ENCODE measurements at regions not wholly inside any gene's neighbourhood (a gene's known extent, or its start where the extent isn't known, plus 50 kb on each side); places are given as distances from the start of the nearest gene placed in this dataset.
"Not testable (repeated sequence)": the region's sequence is repeated elsewhere in the genome, so short reads cannot be mapped to it uniquely, and the experiment has no call there.

DNA sequence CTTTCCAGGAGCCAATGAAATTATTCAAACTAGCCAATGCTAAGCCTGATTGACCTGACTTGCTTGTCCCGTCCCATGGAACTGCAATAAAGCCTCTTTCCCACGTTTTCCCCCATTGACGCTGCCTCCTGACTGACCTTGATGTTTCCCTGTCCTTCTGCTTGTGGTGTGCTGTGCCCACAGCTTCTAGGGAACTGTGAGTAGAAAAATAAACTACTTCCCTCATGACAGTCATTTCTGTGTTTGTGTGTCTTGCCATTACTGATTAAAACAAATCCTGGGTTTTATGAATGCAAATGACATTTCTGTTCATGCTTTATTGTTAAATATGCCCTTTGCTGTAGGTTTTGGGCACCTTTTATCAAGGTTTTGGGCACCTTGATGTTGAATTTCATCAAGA lies 91.3 kb upstream of the ABI1 start:
- DNase-seq (ENCODE audit: low read depth), result no peak

DNA sequence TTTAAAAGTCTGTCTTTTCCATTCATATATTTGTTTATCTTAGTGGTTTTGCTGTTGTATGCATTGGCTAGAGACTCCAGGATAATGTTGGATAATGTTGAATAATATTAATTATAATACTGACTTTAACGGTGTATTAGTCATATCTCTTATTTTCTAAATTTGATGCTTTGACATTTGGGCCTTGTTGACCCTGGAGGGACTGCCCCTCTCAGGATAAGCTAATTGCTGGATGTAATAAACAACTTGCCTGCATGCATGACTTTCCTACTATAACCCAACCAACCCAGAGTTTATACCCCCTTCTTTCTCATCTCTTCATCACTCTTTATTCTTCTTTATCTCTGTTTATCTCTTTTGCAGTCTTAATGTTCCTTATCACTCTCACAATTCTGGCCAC lies 90.9 kb upstream of the ABI1 start:
- H3K4me3 ChIP-seq (ENCODE audit: low read depth, low read length), result no peak overlapping the region
- DNase-seq (ENCODE audit: low read depth), result no peak

More for the DNA sequence above, 91.3 kb upstream of the ABI1 start:
- H3K4me3 ChIP-seq (ENCODE audit: low read depth, low read length), result no peak overlapping the region

DNA sequence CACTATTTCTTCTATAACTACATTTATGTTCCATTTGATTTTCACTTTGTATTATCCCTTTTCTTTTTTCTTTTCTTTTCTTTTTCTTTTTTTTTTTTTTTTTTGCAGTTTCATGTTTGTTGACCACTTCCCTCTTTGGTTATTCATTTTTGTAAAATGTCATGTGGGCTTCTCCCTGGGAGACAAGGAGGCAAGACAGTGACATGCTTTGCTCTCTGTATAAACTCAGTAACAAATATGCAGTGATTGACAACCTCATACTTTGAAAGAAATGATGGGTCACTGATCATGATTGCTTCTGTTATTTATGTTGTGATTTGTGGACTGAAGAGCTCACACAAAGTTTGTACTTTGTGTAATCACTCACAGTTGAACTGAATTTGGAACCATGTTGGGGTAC lies 90.2 kb upstream of the ABI1 start:
- H3K4me3 ChIP-seq (ENCODE audit: low read depth, low read length), result no peak overlapping the region
- no peak for DNase-seq (ENCODE audit: low read depth)

DNA sequence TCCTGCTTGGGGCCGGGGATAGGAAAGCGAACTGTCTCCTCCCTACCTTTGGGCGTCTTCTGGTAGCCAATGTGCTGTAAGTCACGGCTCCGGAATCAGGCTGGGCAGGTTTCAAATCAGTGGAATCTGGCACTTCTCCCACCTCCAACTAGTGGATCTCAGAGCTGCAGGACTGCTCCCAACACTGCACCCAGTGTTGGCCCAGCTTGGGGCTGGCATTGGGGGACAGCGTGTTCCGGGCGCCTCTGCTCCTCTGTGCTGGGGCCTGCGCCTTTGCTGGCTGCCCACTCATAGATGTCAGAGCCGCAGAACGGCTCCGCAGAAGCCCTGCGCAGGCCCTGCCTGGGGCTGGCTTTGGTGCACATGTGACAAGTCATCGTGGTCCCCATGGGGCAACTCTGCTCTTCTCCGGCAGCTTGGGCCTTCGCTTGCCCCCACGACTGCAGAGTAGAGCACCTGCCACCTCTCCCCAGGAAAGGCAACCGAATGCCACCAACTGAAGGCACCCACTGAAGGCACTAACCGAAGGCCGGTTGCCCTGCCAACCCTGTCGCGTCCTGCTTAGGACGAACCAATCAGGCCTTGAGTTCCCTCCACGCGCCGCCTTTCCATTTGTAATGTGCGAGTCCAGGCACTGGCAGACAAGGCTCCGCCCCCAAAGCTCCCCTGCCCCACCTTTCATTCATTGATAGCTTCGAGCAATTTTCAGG lies 85.5 kb upstream of the ABI1 start:
- DNase-seq (ENCODE audit: low read depth), result no peak
- H3K4me3 ChIP-seq (ENCODE audit: low read depth, low read length), result no peak overlapping the region

DNA sequence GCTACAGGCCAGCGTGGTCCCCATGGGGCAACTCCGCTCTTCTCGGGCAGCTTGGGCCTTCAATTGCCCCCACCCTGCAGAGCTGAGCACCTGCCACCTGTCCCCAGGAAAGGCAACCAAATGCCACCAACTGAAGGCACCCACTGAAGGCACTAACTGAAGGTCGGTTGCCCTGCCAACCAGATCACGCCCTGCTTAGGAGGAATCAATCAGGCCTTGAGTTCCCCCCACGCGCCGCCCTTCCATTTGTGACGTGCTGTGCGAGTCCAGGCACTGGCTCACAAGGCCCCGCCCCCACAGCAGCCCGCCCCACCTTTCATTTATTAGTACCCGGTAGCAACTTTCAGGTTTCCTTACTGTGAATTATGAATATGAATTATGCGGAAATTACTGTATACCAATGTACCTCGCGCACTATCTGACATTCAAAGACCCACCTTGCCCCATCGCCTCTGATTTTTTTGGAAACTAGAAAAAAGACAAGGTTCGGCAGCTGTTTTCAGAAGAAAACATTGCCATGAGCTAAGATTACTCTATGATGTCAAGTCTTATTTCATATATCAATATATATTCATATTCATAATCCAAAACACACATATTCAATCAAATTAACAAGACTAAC lies 83.6 kb upstream of the ABI1 start:
- no peak overlapping the region for H3K4me3 ChIP-seq (ENCODE audit: low read depth, low read length)

DNA sequence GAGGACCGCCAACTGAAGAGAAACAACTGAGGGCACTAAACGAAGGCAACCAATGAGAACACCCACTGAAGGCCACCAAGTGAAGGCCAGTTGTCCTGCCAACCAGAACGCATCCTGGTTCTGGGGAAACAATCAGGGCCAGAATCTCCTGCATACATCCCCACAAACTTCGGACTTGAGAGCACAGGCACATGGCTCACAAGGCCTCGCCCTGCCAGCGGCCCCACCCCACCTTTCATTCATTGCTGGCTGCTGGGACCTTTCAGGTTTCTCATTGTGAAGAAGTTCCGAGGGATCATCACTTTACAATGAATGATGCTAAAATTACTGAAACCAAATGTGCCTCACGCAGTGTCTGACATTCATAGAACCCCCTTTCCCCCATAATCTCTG lies 79.2 kb upstream of the ABI1 start:
- H3K4me3 ChIP-seq (ENCODE audit: low read depth, low read length), result no peak overlapping the region
- DNase-seq (ENCODE audit: low read depth), result no peak

More for the DNA sequence above, 83.6 kb upstream of the ABI1 start:
- no peak for DNase-seq (ENCODE audit: low read depth)

DNA sequence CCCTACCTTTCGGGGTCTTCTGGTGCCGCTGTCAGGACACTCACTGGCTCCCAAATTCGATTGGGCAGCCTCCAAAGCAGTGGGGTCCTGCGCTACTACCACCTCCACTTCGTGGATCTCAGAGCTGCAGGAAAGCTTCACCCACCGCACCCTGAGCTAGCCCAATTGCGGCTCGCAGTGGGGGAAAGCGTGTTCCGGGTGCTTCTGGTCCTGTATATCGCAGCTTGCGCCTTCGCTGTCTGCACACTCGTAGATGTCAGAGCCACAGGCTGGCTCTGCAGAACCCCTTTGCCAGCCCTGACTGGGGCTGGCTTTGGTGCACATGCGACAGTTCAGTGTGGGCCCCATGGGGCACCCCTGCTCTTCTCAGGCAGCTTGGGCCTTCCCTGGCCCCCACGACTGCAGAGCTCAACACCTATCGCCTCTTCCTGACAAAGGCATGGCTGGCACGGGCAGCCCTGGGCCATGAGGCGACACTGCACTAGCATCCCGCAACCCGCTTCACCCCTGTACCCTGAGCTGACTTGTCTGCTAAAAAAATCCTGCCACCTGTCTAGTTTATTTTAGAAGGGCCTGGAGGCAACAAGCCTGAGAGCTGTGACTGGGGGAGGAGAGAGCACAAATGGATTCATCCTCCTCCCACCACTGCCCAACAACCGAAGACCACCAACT lies 78.7 kb upstream of the ABI1 start:
- no peak for DNase-seq (ENCODE audit: low read depth)
- H3K4me3 ChIP-seq (ENCODE audit: low read depth, low read length), result no peak overlapping the region

DNA sequence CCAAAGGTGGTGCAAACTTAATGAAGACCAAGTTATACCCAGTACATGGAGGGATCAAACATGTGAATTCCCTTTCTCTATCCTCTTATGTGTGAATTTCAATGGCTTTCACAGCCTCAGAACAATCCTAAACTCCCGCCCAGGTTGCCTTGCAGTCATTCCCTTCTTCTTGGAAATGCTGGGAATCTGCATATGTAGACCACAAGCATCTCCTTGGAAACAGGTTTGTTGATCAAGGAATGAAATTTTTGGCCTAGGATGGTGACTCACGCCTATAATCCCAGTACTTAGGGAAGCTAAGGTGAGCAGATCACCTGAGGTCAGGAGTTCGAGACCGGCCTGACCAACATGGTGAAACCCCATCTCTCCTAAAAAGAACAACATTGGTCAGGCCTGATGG lies 77.8 kb upstream of the ABI1 start:
- H3K4me3 ChIP-seq (ENCODE audit: low read depth, low read length), result no peak overlapping the region
- no peak for DNase-seq (ENCODE audit: low read depth)

DNA sequence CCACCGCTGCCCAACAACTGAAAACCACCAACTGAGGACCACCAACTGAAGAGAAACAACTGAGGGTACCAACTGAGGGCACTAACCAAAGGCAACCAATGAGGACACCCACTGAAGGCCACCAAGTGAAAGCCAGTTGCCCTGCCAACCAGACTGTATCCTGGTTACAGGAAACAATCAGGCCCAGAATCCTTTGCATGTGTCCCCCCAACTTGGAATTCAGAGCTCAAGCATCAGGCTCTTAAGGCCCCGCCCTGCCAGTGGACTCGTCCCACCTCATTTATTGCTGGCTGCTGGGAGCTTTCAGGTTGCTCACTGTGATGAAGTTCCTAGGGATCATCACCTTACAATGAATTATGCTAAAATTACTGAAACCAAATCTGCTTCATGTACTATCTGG lies 76.6 kb upstream of the ABI1 start:
- H3K4me3 ChIP-seq (ENCODE audit: low read depth, low read length), result no peak overlapping the region
- no peak for DNase-seq (ENCODE audit: low read depth)

DNA sequence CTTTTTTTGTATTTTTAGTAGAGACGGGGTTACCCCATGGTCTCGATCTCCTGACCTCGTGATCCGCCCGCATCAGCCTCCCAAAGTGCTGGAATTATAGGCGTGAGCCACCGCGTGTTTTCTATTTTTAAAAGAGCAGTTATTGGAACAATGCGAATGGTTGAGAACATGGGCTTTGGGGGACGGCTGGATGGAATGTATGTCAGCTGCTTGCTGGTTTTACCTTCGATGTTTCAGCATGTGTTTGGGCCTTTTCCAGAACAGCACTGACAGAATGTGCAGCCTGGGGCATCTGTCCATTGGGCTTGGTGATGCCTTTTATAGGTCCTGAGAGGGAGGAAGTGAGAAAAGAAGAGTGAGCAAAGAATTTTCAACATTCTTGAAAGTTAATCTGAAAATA lies 73.4 kb upstream of the ABI1 start:
- DNase-seq (ENCODE audit: low read depth); H3K4me3 ChIP-seq (ENCODE audit: low read depth, low read length): not testable (repeated sequence)

DNA sequence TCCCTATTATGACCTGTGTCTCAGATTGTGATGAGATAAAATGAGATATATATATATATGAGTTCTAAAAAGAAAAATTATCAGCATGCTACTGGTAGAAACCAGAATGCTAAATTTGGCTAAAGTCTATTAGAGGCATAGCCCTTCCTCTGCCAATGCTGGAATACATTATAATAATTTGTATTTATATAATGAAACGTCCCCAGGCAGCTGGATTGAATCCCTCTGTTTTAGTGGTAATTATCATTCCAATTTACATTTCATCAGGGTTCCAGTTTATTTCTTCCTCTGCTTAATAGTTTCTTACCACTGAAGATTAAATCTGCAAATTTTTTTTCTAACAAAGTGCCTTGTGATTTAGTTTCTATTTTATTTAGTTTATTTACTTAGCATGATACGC lies 71.8 kb upstream of the ABI1 start:
- no peak overlapping the region for H3K4me3 ChIP-seq (ENCODE audit: low read depth, low read length)
- DNase-seq (ENCODE audit: low read depth), result no peak

DNA sequence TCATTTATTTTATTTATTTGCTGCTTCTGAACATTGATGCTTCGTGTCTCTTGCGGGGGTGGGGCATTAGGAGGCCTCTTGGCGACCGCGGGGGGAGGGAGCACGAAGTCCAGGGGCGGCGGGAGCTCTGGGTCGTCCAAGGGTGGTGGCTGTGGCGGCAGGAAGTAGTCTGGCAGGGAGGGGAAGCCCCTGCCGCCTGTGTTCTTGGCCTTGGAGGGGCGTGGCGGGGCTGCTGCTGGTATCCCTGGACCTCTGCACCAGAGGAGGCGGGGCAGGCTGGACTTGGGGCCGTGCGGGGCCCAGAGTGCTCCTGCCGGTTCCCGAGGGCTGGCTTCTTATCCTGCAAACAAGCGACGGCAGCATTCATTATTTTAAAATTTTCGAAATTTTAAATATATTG lies 70.5 kb upstream of the ABI1 start:
- peak overlapping the region; percentile 13 for H3K4me3 ChIP-seq (ENCODE audit: low read depth, low read length)
- no peak for DNase-seq (ENCODE audit: low read depth)

DNA sequence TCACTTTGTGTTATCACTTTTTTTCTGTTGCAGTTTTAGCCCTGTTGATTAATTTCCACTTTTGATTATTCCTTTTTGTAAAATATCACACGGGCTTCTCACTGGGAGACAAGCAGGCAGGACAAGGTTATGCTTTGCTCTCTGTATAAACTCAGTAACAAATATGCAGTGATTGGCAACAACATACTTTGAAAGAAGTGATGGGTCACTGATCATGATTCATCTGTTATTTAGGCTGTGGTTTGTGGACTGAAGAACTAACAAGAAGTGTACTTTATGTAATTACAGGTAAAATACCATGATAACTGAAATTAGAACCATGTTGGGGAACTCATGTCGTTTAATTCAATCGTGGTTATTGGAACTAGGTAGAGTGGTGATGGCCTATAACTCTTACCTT lies 62.1 kb upstream of the ABI1 start:
- DNase-seq (ENCODE audit: low read depth); H3K4me3 ChIP-seq (ENCODE audit: low read depth, low read length): not testable (repeated sequence)

DNA sequence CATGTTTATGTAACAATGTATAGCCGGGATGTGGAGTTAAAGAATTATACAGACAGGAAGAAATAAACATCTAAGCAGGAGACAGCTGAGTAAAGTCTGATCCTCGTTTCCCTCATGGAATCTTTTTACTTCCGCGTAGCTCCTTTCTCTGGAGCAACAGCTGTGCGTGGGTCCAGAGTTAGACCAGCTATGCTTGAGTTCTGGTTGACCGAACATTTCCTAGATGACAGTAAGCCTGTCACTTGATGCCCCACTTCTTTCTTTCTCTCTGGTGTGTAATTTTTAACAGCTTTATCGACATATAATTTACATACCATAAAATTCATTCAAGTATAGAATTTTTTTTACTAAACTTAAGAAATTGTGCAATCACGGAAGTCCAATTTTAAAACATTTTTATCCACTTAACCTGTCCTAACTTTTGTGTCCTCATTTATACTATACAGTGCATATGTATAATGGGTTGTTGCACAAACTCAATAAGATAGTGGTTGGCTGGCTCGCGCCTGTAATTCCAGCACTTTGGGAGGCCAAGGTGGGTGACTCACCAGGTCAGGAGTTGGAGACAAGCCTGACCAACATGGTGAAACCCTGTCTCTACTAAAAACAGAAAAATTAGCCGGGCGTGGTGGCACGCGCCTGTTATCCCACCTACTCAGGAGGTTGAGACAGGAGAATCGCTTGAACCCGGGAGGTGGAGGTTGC lies 58.5 kb upstream of the ABI1 start:
- not testable (repeated sequence) for H3K4me3 ChIP-seq (ENCODE audit: low read depth, low read length); DNase-seq (ENCODE audit: low read depth)

DNA sequence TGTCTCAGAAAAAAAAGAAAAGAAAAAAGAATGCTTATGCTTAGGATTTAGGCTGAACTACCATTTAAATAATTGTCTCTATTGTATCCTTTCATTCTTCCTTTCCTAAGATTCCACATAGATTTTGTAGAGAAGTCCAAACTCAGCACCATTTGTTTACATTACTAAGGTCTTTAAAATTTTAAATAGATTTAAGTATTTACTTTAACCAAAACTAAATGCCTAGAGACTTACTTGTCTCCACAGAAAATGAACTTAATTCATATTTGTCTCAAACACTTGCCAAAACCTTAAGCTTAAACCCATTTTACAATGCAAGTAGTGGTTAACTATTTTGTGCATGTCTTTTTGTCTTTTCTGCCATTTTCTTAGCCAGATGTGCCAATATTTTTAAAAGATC lies 54.1 kb upstream of the ABI1 start:
- H3K4me3 ChIP-seq (ENCODE audit: low read depth, low read length), result no peak overlapping the region
- no peak for DNase-seq (ENCODE audit: low read depth)

DNA sequence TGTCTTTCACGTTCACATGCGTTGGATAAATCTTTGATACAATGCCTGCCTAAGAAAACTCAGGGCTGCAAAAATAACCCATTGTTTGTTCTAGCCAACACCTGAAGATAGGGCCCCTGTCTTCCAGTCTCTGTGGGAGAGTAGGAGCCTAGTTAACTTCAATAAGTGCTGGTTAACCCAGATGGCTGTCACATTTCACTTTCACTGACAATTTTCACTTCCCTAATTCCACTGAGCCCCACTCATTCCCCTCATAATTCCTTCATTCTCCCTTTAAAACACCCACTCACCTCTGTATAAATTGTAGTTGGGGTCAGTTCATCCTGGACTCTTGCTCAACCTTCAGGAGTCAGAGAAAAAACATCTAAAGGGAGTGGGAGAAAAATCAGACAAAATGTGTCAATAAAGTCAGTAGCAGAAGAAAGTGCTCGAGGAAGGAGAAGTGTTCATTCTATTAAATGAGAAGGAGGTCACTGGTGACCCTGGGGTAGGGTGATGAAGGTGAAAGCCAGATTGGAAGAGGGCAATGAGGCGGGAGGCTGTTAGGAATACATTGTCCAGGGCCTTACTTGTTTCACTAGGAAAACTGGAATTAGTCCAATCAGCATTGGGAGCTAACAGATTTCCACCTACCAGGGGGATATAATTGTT lies 51.2 kb upstream of the ABI1 start:
- H3K4me3 ChIP-seq (ENCODE audit: low read depth, low read length), result no peak overlapping the region
- no peak for DNase-seq (ENCODE audit: low read depth)

Measured in skeletal muscle cell (primary cell).